ENCODE measurements at regions not wholly inside any gene's neighbourhood (a gene's known extent, or its start where the extent isn't known, plus 50 kb on each side); places are given as distances from the start of the nearest gene placed in this dataset.

DNA sequence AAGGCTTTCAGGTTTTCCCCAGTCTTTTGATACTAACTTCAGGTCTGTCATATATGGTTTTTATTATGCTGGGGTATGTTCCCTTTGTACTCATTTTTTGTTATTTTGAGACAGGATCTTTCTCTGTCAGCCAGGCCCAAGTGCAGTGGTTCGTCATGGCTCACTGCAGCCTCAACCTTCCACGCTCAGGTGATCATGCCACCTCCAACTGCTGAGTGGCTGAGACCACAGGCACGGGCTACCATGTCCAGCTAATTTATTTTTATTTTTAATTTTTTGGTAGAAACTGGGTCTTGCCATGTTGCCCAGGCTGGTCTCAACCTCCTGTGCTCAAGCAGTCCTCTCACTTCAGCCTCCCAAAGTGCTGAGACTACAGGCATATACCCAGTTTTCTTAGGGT lies 50.6 kb upstream of the PDGFD start:
- Histone ChIP-seq H2AFZ (ENCODE audit: low read length) (no peak overlapping the region), H3K79me2 (ENCODE audit: insufficient read depth, low read length) (no peaks in the 10 kb centered on the region), H3K27me3 (ENCODE audit: insufficient read depth, low read length, poor library complexity, severe bottlenecking) (no peaks in the 10 kb centered on the region), H3K4me2 (ENCODE audit: low read depth, low read length, poor library complexity, severe bottlenecking) (no peak overlapping the region), H3K36me3 (ENCODE audit: insufficient read depth, low read length) (no peaks in the 10 kb centered on the region), H3K9ac (ENCODE audit: low read depth, low read length, poor library complexity, severe bottlenecking) (no peak overlapping the region), H3K9me2 (replicated peaks; ENCODE audit: low read depth, low read length) (no peaks in the 10 kb centered on the region), H3K4me1 (ENCODE audit: insufficient read depth, low read length, poor library complexity, severe bottlenecking) (no peaks in the 10 kb centered on the region), H4K20me1 (ENCODE audit: insufficient read depth, low read length, poor library complexity, severe bottlenecking) (no peaks in the 10 kb centered on the region), H3F3A (ENCODE audit: low read depth) (no peaks in the 10 kb centered on the region), H3K9me3 (ENCODE audit: insufficient read depth, low read depth, low read length) (no peaks in the 10 kb centered on the region), H3K4me3 (ENCODE audit: low read length, poor library complexity, severe bottlenecking) (no peak overlapping the region)
- TF ChIP-seq EZH2phosphoT487 (IDR thresholded peaks at IDR 0.05; ENCODE audit: borderline replicate concordance) (no peak), CTCF (conservative IDR thresholded peaks at IDR 0.05; ENCODE audit: low read length) (no peak)

All from Loucy (cell line).